ENCODE measurements at regions not wholly inside any gene's neighbourhood (a gene's known extent, or its start where the extent isn't known, plus 50 kb on each side); places are given as distances from the start of the nearest gene placed in this dataset.
"Not testable (repeated sequence)": the region's sequence is repeated elsewhere in the genome, so short reads cannot be mapped to it uniquely, and the experiment has no call there.

GRCh38 chr22:47435204-47435487 lies 672.7 kb downstream of the TBC1D22A start:
- no peak for DNase-seq

GRCh38 chr22:47434336-47435203 lies 672.1 kb downstream of the TBC1D22A start:
- no peak for DNase-seq

GRCh38 chr22:47433627-47434026 lies 671.2 kb downstream of the TBC1D22A start:
- DNase-seq = no peak

- no peak for DNase-seq
Measured at GRCh38 chr22:47432683-47433082, 670.2 kb downstream of the TBC1D22A start.

GRCh38 chr22:47423861-47424820 lies 661.7 kb downstream of the TBC1D22A start:
- DNase-seq = no peak

- no peak for DNase-seq
Measured at GRCh38 chr22:47423266-47423665, 660.8 kb downstream of the TBC1D22A start.

GRCh38 chr22:47422736-47423135 lies 660.3 kb downstream of the TBC1D22A start:
- DNase-seq = no peak

GRCh38 chr22:47421846-47422245 lies 659.4 kb downstream of the TBC1D22A start:
- DNase-seq = no peak

GRCh38 chr22:47420211-47420610 lies 657.8 kb downstream of the TBC1D22A start:
- DNase-seq = no peak

- no peak for DNase-seq
Measured at GRCh38 chr22:47419239-47419638, 656.8 kb downstream of the TBC1D22A start.

- no peak for DNase-seq
Measured at GRCh38 chr22:47417699-47418098, 655.2 kb downstream of the TBC1D22A start.

- no peak for DNase-seq
Measured at GRCh38 chr22:47411006-47411405, 648.6 kb downstream of the TBC1D22A start.

- DNase-seq = no peak
Measured at GRCh38 chr22:47409539-47410275, 647.3 kb downstream of the TBC1D22A start.

- no peak for DNase-seq
Measured at GRCh38 chr22:47408409-47408808, 646.0 kb downstream of the TBC1D22A start.

- no peak for DNase-seq
Measured at GRCh38 chr22:47407461-47408025, 645.1 kb downstream of the TBC1D22A start.

GRCh38 chr22:47406896-47407295 lies 644.4 kb downstream of the TBC1D22A start:
- DNase-seq = no peak

GRCh38 chr22:47406180-47406834 lies 643.9 kb downstream of the TBC1D22A start:
- DNase-seq = no peak

GRCh38 chr22:47405222-47405621 lies 642.8 kb downstream of the TBC1D22A start:
- not testable (repeated sequence) for DNase-seq

- no peak for DNase-seq
Measured at GRCh38 chr22:47402876-47403525, 640.6 kb downstream of the TBC1D22A start.

GRCh38 chr22:47401976-47402770 lies 639.7 kb downstream of the TBC1D22A start:
- DNase-seq = no peak

- no peak for DNase-seq
Measured at GRCh38 chr22:47401592-47401898, 639.1 kb downstream of the TBC1D22A start.

Measured in dermis blood vessel endothelial cell (primary cell).